Pulmonary artery endothelial cell (primary cell): ENCODE measurements at regions not wholly inside any gene's neighbourhood (a gene's known extent, or its start where the extent isn't known, plus 50 kb on each side); places are given as distances from the start of the nearest gene placed in this dataset.

ENCODE experiments used
- DNase-seq: peaks from one replicate; pipeline ENCODE4 v3.0.0-alpha.2; 2011; ENCODE audit warnings: low read depth, low spot score

DNA sequence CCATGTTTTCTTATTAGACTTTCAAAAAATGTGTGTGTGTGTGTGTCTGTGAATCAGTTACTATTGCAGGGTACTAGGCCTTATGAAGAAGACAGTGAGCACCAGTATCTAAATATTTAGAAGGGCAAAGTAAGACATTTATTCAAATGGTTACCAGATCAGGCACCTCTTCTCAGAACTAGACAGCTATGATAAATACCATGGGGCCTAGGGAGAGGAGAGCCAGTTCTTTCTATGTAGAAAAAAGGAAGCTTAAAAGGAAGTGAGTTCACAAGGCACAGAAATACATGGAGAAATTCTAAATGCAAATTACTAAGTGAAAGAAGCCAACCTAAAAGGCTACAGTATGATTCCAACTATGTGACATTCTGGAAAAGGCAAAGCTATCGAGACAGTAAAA is 261.3 kb downstream of the SOX11 start:
- no peak for DNase-seq

DNA sequence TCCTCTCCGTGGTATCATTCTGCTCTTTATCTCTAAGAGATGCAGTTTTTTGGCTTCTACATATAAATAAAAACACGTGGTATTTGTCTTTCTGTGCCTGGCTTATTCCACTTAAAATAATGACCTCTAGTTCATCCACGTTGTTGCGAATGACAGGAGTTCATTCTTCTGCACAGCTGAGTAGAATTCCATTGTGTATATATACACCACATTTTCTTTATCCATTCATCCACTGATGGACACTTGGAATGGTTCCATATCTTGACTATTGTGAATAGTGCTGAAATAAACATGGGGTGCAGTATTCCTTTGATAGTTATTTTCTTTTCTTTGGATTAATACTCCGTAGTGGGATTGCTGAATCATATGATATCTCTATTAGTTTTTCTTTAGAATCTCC is 262.3 kb downstream of the SOX11 start:
- no peak for DNase-seq

DNA sequence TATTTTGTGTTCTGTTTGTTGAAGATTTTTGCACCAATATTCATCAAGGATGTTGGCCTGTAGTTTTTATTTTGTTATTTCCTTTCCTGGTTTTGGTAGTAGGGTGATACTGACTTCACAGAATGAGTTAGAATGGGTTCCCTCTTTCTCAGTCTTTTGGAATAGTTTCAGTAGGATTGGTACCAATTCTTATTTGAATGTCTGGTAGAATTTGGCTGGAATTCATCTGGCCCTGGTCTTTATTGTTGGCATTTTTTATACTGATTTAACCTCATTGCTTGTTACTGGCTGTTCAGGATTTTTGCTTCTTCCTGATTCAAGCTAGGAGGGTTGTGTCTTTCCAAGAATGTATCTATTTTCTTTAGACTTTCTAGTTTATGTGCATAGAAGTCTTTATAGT is 263.7 kb downstream of the SOX11 start:
- no peak for DNase-seq

DNA sequence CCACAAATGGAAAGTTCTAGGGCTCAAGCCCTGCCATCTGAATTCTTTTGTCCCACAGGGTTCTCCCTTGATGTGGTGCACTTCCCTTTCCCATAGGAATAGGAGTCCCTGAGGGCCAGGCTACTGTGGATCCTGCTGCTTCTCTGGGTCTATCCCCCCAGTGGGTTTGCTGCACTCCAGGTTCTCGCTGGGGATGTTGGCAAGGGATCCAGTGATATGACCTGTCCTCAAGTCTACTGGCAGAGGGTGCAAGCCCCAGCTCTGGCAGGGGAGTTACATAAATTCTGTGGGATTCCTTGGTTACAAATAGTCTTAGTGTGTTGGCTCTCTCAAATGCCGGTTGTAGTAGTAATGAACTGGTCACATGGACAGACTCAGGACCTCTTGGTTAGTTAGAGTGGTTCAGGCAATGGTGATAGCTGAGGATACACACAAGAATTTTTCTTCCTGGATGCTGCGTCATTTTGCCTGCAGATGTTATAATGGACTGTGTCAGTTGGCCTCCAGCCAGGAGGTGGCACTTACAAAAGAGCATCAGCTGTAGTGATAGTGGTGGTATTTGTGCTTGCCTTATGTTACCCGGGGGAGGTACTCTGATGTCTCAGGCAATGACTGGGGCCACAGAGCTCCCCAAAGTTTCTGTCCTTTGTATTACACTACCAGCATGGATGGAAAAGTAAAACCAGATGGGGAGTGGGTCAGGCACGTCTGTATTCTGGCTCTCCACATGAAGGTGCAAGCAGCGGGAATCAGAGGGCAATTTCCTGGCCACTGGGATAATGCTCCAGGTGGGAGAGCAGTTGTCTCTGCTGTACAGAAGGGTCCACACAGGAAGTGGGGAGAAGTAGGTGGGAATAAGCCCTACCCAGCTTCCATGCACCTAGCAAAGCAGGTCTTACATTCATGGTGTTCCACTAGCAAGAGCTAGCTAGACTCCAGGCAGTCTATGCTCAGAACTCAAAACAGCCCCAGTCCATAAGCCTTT is 267.9 kb downstream of the SOX11 start:
- DNase-seq: no peak

DNA sequence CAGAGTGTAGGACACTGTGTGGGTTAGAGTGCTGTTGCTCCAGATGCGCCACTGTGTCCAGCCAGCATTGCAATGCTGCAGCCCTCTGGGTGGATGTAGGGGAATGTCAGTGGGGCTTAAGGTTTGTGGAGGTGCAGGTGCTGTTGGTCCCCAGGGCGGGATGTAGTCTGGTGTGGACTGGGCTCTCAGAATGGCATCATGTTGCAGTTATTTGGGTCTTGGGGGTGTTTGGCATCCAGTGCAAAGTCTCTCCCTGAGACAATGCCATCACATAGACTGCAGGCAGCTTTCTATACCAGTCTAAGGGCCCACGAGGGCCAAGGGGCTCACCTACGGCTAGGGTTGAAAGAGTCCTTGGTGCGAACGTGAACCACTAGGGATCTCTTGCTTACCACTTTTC is 275.3 kb downstream of the SOX11 start:
- no peak for DNase-seq

DNA sequence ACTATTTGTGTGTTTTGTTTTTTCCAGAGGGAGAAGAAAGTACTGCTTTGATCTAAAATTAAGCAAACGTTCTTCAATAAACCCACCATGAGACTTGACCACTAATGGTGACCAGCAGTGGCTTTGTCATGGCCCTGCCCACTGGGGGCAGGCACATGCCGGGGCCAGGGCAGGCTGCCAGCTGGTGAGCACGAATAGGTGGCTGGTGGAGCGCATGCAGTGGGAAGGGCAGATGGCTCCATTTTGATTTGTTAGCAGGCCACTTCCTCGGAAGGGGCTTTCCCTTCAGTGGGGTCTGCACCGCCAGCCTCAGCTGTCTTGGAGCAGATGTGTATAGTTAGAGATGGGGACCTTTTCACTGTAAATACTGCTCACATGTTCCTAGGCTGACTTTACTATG is 277.1 kb downstream of the SOX11 start:
- DNase-seq: no peak

DNA sequence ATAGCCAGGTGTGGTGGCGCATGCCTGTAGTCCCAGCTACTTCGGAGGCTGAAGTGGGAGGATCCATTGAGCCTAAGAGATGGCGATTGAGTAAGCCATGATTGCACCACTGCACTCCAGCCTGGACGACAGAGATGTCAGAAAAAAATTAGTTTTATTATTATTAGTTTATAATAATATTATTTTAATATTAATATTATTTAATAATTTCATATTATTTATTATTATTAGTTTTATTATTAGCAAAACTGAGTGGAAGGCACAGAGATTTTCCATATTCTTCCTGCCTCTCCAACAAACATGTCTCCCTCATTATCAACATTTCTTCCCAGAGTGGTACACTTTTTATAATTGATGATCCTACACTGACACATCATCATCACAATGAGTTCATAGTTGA is 278.2 kb downstream of the SOX11 start:
- no peak for DNase-seq

DNA sequence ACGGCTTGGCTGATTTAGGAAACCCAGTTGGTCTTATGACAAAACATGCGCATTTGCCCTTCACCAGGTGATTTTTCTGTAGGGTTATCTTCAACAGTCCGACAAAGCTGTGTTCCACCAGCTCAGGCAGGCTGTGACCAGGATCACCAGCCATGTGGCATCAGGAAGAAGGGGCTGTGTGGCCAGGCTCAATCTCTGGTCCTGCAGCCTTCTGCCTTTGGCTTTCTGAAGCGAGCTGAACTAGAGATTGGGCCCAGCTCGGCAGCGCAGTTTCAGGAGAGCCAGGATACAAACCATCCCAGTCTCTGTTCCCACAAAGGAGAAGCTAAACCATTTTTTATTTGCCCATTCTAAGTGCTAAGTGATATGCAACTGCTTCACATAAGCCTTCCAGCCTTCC is 282.3 kb downstream of the SOX11 start:
- no peak for DNase-seq

DNA sequence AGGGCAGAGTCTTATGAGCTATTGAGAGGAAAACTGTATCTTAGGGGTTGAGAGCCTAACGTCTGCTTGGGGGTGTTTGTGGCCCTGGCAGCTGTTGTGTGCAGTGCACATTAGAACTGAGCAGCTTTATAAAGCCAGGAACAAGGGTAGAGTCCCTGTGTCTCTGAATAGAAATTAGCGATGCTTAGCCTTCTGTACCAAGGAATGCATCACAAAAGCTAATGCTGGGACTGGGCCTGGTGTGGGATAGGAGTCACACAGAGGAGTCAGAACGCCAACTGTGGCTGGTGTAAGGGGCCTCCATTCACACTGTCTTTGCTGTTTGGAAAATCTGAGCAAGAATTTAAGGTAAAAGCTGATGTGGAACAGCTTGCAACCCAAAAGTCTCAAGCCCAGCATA is 283.2 kb downstream of the SOX11 start:
- DNase-seq: no peak

DNA sequence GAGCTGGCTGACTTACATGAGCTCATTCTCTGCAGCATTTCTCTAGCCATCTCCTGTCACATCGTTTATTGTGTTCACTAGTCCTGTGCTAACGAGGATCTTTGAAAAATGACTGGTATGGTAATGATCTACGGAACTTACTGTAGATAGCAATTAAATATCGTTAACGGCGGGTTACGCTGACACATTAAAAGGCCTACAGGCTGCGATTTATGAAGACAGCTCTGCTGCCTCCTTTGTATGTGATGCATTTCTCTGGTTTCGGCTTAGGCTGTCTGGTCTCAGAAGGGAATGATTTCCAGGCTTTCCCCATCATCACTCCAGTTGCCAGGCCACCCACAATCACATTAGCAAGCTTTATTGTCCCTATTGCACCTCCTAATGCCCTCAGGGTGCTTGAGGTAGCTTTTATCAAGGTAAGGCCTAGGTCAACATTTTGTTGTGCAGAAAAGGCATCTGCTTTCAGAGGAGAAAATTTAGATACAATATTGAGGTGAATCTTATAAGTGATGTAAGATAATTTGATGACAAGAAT is 284.4 kb downstream of the SOX11 start:
- DNase-seq: no peak

DNA sequence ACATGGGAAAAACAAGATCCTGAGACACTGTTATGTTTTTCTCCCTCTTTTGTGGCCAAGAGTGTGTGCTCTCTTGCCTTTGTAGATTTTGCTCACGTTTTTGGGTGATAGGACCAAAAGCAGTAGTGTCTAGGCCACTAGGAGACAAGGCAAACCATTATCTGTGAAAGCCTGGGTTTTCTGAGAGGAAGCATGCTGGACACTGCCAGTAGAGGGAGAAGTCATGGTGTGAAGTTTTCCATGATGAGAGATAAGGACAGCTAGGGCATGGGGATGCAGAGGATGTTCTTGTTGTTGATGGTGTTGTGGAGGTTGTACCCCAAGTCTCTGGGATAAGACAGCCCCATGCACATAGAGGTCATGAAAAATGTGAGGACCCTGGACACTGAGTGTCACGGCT is 285.3 kb downstream of the SOX11 start:
- no peak for DNase-seq

DNA sequence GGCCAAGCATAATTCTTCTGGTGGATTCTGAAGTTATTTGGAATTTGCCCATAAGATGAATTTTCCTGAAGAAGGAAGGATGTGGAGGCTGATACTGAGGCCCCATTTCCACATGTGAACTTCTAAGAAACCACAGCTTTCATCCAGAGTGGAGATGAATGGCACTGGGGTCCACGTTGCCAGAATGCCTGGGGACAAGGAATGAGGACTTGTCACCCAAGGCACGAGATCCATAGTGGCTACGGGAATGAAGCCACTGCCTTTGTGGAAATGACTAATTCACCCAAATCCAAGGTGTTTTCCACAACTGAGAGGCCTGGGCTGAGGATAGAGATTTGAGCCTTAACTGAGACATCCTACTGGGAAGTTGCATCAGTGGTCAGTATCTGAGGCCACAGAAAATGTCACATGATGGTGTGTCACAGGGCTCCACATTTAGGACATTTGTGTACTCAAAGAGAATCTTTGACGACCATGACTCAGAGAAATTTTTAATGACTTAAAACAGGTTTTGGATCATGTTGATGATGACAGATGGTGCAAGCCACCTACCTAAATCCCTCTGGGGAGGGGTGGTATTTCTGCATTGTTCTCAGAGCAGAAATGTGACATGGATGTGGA is 286.1 kb downstream of the SOX11 start:
- DNase-seq: no peak

DNA sequence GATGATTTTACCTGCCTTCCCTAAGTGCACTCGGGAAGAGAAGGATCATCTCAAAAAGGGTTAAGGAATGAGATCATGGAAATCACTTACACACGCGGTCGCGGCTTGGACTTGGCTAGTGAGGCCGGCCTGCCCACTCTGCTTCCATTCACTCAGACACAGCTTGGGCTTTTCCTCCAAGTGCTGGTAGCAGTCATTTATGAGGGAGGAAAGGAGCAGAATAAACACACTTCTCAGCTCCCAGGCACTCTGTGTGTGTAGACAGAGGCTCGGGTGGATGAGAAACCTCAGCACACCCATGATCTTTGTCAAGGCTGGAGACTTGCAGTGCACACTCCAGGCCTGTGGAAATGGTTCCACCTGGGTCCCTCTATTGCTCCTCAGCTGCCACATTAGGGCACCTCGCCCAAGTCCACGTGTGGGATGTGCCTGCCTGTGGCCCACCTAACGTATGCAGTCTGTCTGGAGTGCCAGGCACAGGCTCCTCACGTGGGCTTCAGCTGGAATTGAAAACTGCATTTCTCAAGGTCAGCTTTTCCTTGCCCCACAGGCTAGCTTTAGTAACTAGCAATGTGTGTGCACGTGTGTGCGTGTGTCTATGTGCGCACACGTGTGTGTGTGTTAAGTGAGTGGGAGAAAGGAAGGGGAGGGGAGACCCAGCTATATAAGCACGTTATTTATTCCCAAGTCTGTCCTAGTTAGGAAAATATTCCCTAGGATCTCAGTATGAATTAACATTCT is 288.4 kb downstream of the SOX11 start:
- DNase-seq: no peak

DNA sequence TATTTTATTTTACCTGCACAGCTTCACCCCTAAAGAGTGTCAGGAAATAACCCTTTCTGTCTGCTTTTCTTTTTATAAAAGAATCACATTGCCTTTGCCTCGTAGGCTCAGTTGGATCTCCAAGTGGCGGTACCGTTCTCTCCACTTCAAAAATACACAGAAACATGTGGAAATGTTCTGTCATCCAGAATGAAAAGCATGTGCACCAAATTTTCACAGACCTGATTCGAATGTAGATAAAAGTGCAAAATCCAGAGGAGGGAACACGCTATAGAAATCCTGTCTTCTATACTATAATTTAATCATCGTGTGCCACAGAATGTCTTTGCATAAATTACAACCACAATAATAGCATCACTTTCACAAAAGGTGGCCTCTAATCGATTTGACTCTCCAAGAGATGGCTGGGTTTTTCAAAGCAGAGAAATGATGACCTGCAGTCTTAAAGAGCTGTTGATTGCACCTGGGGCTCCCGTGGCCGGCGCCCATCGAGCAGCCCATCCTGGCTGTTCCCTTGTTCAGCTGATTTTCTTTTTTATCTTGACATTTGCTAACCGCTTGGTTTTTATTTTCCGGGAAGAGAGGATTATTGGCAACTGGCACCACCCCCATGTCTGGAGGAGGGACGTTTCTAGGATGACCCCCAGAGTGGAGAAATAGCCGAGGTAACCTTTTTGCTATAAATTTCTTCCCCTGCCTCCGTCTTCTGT is 290.2 kb downstream of the SOX11 start:
- DNase-seq: no peak

DNA sequence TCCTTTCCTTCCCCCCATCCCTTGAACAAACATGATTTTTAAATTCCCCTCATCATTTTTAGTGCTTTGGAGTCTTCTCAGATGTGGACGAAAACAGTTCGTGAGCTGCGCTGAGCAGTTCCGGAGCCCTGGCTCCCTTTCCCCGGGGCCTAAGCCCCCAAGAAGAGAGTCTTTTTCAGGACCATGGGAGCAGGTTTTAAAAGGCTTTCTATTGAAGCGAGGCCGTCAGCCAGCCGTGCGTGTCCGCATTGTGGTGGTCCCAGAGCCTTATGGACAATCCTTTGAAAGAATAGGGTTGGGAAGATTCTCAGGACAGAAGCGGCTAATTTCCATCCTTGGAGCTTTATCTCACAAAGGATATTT is 290.7 kb downstream of the SOX11 start:
- no peak for DNase-seq

DNA sequence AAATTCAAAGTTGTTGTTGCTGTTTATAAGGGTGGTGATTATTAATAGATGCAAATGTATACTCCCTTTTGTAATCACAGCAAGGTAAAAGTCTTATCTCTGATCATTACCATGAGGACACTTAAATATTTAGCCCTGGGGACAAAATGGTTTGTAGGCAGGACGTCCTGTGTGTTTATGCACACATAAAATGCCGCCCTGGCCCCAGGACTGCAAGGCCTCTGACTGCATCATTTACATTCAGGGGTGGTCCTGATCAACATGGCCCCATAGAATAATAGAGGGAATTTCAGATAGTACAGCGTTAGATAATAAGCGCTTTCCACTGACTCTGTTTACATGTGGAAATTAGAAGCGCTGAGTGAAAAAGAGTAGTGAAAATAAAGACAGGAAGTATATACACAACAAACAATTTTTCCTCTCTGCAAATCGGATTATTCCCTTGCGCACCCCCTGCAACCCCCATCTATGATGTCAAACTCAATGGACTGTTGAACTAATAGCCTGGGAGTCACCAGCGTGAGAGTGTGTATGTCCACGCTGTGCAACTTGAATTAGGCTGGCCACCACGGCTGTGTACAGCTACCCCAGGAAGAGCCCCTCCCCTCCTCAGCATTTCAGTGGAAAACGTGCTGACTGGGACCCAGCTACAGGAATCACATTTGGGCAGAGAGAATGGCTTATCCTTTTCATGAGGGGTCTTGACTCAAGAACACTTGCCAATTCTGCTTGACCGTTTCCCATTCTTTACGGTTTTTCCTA is 291.5 kb downstream of the SOX11 start:
- no peak for DNase-seq

DNA sequence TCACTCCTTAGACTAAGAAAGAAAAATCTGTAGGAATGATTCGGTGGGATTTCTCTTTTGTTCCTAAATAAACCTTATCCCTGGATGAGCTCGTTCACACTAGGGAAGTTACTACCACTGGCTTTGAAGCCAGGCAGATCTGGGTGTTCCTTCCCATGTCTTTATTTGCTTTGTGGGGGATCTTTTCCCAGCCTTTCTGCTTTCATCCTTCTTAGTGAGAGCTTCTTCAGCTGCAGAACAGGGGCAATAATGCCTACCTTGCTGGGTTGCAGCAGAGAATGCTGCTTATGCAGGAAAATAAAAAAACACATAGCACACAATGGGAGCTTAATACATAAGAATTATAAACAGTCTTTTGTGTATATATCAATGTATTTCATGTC is 292.1 kb downstream of the SOX11 start:
- DNase-seq: no peak

DNA sequence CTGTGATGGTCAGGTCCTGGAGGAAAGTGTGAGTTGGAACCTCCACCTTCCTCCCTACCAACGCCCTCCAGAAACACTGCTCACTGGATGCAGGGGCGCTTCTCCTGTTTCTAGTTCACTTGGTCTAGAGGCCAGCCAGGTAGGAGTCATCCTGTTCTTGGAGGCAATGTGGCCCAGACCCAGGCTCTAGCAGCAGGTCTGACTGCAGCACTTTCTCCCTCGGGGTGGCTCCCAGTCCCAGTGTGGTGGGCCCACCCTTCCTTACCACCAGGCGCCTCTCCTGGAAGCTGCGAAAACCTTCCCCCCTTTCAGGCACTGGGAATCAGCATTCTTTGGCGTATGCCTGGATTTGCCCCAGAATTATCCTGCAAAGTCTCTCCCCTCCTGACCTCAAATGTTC is 292.8 kb downstream of the SOX11 start:
- DNase-seq: no peak

DNA sequence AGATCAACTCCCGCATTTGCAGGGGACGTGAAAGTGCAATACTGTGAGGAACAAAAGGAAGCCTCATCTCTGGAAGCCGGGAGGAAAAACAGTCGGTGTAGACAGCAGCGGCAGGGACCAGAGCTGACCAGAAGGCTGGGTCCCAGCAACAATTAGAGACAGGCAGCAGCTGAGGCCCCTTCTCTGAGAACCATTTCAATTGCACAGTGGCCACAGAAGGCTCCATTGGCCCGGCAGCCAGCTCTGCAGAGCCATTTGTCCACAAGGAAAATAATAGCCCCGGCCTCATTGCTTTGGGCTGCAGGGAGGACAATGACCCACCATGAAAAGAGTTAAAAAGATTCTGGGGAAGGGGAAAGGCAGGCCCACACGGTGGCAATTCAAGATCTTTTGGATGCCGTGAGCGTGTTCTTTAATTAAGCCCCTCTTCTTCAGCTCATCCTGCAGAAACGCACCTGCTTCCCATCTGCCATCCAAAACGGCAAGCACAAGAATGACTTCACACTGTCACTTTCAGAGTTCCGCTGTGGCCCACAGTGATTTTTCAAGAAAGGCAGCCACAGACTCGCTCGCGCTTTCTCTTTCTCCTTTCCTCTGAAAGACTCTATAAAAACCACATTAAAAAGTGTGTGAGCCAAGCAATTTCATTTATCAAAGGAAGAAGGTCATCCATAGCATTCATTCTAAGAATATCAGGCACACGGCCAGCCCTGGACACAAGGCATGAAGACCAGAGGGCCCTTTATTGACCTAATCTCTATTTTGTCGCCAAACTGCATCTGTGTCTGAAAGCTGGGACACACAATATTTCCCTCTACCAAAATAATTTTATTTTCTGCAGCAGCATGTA is 293.6 kb downstream of the SOX11 start:
- no peak for DNase-seq
